Loucy (cell line): ENCODE measurements at regions not wholly inside any gene's neighbourhood (a gene's known extent, or its start where the extent isn't known, plus 50 kb on each side); places are given as distances from the start of the nearest gene placed in this dataset.

Experiments
- EZH2phosphoT487 ChIP-seq: fragments of 200-600 bp; IDR thresholded peaks from 2 replicates; pipeline ENCODE4 v1.6.1; 2018; ENCODE audit warnings: antibody characterized with exemption, mild to moderate bottlenecking, moderate library complexity, borderline replicate concordance
- TF ChIP-seq, protein P1 (sequence below): fragments of 200-600 bp; sonication (generic); conservative IDR thresholded peaks from 2 replicates; pipeline ENCODE4 v1.5.1; 2014; ENCODE audit warnings: mild to moderate bottlenecking, antibody characterized with exemption, low read length

DNA sequence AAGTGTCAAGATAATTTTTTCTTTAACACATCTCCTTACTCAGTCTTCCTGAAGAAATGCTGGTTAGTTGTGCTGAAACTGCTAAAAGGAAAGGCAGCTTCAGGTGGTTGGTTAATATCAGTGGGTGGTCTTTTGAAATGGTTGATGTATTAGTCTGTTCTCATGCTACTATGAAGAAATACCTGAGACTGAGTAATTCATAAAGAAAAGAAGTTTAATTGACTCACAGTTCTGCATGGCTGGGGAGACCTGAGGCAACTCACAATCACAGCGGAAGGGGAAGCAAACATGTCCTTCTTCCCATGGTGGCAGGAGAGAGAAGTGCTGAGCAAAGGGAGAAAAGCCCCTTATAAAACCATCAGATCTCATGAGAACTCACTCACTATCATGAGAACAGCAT lies 125.9 kb upstream of the CYRIA start:
- TF ChIP-seq, protein P1, sequence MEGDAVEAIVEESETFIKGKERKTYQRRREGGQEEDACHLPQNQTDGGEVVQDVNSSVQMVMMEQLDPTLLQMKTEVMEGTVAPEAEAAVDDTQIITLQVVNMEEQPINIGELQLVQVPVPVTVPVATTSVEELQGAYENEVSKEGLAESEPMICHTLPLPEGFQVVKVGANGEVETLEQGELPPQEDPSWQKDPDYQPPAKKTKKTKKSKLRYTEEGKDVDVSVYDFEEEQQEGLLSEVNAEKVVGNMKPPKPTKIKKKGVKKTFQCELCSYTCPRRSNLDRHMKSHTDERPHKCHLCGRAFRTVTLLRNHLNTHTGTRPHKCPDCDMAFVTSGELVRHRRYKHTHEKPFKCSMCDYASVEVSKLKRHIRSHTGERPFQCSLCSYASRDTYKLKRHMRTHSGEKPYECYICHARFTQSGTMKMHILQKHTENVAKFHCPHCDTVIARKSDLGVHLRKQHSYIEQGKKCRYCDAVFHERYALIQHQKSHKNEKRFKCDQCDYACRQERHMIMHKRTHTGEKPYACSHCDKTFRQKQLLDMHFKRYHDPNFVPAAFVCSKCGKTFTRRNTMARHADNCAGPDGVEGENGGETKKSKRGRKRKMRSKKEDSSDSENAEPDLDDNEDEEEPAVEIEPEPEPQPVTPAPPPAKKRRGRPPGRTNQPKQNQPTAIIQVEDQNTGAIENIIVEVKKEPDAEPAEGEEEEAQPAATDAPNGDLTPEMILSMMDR: no peak
- no peak for TF ChIP-seq EZH2phosphoT487
